GM18519 (cell line): ENCODE measurements at regions not wholly inside any gene's neighbourhood (a gene's known extent, or its start where the extent isn't known, plus 50 kb on each side); places are given as distances from the start of the nearest gene placed in this dataset.

ENCODE experiments used
- ATAC-seq: cut with Tn5 transposase; IDR thresholded peaks from one replicate; pipeline ENCODE4 v1.9.1; 2021; ENCODE audit warnings: mild to moderate bottlenecking, moderate library complexity; ENCODE audit not compliant: unreplicated experiment, low FRiP score

DNA sequence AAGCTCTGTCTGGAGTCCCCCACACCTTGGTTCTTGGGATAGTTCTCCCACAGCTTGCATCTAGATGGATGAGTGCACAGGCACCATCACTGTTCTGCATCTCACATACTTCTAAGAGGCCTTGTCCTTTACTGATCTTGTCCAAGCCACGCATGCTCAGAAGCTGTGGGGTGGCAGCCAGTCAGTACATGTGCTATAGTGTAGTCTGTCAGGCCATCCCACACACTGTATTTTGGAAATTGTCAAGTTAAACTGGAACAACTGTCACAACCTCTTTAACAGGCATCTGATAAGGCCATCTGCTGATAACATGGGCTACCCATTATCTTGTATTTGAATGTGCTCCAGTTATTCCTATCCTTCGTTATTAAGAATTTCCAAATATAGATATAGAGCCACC, 296.5 kb upstream of the AZI2 start:
- ATAC-seq, result no peak

DNA sequence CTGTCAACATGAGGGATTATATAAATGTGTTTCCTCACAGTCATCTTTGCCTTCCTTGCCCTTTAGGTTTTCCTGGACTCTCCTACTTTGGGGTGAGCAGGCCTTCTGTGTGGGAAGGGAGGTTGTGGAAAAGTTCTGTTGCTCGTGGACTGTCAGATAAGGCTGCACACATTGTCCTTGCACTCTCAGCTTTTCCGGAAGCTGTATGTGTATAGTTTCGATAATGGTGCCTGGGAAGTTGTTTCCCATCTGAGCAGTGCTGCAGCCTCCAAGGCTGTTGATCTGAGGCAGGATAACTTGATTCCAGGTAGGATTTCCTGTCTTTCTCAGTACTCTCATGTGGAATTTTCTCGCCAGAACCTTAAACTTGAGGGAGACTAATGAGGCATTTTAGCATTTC, 297.8 kb upstream of the AZI2 start:
- ATAC-seq, result no peak

DNA sequence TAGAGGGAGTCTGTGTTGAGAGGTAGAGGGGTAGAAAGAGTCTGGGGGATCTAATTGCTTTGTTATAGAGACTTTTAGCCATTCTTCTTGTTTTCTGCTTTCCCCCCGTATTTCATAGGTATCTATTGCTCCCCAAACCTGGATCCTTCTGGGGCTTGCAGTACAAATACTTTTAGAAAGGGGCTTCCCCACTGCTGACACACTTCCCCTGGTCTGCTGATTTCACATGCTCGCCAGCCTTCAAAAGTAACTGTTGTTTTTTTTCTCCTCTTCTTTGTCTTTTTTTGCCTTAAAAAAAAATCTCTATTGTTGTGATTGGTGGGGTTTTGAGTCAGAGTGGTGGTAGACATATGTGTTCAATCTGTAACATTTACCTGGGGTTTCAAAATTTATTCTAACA, 300.6 kb upstream of the AZI2 start:
- ATAC-seq, result no peak

DNA sequence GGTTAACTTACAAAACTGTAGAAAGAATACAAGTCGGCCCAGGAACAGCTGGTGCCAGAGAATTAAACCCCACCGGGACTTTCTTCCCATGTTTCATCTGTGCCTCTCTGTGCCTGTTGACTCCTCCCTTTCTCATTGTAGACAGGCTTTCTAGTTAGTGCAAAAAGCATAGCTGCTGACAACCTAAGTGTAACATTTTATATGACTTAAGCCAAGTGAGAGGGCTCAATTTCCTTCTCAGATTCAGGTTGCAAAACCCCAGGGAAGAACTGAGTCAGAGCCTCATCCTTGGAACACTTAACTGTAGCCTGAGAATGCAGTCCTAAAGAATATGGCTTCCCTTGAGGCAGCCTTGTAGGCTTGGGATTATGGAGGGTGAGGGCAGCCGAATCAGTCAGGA, 302.5 kb upstream of the AZI2 start:
- ATAC-seq, result no peak

DNA sequence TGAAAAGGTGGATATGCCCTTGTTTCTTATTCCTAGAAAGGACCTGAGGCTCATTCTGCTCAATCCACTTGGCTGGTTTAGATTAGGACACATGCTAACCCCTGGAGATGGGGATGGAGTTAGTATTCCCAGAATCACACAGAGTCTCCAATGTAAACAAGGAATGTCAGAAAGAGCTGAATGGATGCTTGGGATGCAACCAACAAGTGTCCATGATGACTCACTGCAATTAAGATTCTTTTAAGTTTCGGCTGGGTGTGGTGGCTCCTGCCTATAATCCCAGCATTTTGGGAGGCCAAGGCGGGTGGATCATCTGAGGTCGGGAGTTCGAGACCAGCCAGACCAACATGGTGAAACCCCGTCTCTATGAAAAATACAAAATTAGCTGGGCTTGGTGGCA, 315.5 kb upstream of the AZI2 start:
- ATAC-seq, result no peak

DNA sequence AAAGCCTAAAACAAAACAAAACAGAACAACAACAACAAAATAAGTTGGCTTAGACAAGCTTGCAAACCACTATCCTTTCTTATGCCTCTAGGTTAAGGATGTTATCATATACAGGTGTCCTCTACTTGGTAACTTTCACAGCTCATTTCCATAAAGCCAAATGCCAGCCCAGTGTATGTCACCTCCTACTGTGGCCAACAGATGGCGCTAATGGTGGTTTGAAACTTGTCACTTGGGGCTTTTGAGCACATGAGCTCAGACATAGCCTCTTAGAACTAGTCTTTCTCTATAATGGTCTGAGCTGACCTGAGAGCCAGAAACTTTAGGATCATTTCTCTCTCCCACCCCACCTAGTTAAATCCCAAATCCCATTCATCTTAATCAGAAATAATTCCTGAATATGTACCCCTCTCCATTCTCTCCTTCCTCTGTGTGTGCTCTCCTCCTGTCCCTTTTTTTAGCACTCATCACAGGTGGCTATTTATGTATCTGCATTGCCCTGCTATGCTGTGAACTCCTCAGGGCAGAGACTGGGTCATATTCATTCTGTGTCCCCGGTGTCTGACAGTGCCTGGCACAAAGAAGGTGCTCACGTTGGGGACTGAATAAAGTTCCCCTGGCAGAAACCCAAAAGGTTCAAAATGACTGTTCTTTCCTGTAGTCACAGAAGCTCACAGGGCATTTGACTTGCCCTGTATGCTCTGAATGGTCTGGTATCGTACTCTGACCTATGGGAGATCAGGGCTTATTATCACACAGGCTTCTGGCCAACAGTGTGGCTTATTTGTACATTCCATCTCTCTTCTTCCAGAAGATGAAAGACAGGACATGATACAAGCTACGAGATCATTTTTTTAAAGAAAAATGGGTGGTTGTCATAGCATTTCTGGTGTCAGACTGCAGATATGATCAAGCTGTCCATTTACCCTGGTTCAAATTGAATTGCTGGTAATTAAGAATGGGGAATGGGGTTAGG, 319.3 kb upstream of the AZI2 start:
- peak; percentile 94 for ATAC-seq

DNA sequence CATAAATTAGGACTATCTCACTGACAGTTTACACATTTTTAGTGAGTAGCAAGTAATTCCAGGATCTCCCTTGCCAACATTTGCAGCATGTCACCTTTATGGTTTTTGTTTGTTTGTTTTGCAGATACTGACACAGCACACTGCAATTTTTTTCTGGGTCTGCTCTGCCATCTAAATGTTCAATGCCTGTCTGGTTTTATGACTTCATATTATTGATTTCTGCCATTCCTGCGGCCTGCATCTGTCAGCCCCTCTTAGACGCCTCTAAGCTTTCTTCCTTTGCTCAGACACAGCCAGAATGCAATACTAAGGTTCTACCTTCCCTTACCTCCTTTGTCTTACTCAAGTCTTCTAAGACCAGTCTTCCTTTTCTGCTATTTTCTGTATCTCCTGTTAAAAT, 321.2 kb upstream of the AZI2 start:
- no peak for ATAC-seq

DNA sequence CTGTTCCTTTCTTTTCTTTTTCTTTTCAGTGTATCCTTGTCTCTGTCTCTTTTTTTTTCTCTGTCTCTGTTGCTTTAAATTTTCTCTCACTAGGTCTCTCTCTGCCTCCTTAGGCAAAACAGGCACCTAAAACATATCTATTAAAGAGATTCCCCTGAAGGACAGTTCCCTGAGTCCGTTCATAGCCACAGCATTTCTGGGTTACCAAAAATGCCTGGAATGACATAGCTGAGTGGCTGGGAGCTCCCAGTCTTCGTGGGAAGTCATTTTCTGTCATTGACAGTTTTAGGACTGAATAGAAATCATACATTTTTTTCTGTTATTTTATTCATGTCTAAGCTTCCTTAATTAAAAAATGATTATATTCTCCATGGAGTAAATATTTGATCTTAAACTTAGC, 323.8 kb upstream of the AZI2 start:
- ATAC-seq, result no peak

DNA sequence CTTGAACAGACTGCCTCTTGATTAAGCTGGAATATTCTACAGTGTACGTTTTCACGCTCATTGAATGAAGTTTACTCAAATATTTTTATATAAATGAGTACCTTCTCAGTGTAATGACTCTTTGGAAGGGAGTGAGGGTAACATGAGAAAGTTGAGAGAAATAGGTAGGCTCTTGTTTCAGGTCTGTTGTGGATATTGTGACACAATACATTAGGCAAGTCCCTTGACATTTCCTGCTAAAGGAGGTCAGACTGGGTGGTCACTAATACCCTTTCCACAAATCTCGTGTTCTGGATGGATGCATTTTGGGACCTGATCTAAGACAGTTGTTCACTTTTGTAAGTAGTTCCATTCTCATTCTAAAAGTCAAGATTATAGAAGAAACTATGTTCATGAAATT, 324.8 kb upstream of the AZI2 start:
- ATAC-seq, result no peak

DNA sequence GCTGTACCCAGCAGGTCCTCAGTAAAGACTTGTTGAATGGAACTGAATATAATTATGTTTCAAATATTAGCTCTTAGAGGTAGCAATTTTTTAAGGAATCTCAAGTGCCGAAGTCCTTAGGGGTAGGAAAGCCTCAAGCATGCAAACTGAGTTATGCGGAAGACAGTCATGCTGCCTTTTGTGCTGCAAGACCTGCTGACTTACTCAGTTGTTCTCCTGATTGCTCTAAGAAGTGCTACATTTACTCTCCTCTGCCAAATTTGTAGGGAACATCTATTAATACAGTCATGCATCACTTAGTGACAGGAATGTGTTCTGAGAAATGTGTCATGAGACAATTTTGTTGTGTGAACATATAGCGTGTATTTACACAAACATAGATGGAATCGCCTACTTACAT, 325.6 kb upstream of the AZI2 start:
- no peak for ATAC-seq

DNA sequence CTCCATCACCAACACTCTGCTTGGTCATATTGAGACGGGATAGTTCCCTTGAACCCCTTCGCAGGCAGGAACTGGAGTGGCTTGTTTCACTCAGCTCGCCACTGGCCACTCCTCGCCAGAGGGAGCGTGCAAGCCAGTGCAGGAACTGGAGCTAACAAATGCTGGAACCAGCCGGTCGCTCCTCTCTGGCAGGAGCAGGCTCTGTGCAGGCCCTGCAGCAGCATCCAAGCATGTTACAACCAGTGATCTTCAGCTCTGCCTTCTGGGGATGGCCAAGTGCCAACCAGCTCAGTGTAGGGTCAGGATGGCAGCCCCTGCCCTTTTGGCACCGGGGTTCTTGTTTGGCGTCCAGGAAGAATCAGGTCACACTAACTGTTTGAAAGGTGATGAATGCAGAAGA, 329.0 kb upstream of the AZI2 start:
- no peak for ATAC-seq

DNA sequence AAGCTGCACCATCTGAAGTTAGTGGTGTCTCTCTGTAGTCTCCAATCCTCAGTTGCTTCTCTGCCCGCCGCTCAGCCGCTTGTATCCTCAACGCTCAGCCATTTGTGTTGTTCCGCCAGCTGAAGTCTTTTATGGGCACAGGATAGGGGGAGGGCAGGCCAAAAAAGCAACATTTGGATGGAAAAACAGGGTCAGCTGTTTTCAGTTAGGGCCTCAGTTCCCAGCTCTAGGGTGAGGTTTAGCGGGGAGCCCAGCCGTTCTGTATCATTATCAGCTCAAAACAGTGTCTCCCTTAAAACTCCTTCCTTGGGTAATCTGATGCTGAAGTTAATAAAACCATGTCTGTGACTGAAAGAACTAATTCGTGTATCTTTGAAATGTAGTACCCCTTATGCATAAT, 329.5 kb upstream of the AZI2 start:
- no peak for ATAC-seq

DNA sequence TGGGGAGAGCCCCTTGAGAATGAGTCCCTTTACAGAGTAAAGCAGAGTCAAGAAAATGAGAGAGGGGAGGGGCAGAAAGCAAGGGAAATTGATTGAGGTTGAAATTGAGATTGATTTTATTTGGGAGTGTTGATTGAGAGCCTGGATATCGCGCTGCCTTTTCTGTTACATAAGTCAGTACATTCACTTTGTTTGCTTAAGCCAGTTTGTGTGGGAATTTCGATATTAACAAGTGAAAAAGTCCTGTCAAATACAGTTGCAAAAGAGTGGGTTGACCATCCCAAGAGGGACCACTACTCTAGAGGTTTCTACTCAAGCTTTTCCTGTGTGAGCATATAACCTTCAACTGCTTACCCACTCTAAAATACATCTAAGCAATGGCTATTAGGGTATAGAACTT, 331.4 kb upstream of the AZI2 start:
- no peak for ATAC-seq

DNA sequence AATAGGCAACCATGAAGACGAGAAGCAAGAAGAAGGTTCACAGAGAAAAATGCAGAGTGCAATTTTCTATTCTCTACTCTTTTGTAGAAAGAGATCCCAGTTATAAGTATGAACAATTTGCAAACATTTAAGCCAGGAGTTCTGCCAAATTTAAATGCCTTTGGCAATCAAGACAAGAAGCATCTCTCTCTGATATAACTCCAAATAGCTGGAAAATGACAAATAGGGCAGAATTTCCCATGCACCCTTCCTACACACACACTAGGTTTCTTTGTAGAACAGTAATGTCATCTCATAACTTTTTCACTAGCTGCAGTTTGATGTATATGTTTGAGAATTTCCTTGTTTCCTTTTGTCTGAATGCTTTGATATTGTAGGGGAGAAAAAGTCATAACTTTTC, 333.5 kb upstream of the AZI2 start:
- ATAC-seq, result no peak

DNA sequence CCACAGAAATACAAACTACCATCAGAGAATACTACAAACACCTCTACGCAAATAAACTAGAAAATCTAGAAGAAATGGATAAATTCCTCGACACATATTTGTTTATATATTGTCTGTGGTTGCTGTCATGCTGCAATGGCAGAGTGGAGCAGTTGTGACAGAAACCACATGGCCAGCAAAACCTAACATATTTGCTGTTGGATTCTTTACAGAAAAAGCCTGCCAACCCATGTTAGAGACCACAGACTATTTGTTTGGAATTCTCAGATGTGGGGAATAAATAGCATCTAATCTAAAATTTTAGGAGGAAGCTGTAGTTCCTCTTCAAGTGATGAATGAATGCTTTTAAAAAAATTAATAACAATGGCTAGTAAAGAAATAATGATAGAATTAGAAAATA, 341.6 kb upstream of the AZI2 start:
- no peak for ATAC-seq

DNA sequence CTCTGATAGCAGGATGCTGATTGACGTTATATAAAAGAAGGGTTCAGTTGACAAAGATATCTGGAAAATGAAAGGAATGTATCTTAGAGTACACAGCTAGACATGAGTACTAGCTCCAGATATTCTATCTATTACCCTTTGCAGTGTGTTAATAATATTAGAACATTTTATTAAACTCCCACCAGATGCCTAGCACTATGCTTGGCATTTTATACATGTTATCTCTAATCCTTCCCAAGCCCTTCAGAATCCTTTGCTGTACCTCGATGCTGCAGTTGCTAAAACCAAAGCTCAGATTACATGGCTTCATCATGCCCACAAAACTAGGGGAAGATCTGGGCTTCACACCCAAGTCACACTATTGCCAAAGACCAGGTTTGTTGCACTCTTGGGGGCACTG, 350.1 kb upstream of the AZI2 start:
- ATAC-seq, result no peak

DNA sequence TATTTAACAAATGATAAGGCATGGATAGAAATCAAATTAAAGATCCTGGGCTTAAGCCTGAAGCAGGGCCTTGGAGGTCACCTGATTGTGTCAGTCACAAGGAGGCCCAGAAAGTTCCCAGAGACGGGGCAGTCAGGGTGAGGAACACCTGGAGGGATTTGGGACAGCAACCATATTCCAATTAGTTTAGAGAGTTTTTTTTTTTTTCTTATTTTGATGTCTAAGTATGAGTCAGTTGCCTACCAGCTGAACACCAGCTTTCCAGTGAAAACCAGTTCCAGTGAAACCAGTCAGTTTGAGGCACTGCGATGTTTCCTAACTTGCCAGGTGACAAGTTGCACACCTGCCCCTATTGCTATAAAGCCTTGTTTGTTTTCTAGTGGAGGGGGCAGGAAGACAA, 350.7 kb upstream of the AZI2 start:
- no peak for ATAC-seq

DNA sequence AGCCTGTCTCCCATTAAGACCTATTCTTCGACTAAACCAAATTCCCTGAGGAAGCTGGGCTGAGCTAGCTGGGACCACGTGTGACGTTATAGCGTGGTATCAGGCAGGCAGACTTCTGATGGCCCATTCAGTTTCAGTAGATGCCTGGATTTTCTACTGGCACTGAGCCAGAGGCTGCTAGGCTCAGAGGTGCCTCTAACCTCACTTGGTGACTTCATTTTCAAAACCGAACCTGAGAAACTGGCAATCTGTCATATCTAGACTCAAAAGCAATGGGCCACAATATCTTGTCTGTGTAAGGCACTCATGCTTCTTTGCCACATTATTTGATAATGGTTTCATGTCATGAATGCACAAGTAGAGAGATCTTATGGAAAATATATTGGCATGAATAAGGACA, 352.1 kb upstream of the AZI2 start:
- ATAC-seq, result no peak

DNA sequence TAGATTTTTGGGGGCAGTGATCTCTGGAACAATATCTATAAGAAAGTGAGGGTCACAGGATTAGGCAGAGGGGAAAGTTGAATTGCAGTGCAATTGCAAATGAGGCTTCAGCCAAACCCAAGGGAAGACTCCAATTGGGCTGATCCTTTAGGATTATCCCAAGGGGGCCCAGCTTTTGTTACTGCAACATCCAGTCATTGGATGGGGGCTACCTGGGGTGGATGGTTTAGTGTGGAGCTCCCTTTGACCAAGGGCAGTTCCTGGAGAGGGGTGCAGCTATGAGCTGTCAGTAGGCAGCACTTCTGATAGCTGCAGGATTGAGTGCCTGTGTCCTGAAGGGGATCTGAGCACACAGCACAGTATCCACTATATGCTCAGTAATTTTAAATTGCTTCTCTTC, 355.2 kb upstream of the AZI2 start:
- ATAC-seq, result no peak

DNA sequence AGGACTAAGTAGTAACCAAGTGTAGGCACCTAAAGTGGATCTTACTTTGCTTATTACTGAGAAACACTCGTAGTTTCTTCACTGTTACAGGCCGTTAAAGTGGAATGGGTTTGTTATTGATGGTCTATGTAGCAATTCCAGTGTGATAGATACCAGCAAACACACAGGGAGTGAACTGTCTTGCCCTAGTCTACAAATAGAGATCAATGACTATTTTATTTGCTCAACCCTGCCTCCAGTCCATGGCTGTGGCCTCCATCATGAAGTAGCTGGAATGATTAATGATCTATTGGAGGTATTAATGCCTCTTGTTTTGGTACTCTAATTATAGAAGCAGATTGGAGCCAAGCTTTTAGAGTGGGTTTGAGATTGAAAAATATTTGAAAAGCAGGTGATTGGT, 362.7 kb upstream of the AZI2 start:
- no peak for ATAC-seq

DNA sequence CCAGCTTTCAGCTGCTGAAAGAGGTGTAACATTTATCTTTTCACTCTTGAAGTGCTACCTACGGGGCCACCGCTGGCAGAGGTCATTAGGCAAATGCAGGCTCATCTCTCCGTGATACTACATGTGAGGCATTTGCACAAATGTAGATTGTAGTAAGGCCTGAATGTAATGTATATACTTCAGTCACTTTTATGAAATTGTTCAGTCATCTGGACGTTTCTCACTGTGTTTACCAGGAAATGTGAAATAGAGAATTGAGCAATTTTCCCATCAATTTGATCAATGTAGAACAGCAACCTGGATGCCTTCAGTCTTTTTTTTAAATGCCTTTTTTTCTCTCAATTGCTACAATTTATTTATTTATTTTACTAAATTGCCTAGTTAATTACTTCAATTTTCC, 368.3 kb upstream of the AZI2 start:
- no peak for ATAC-seq

DNA sequence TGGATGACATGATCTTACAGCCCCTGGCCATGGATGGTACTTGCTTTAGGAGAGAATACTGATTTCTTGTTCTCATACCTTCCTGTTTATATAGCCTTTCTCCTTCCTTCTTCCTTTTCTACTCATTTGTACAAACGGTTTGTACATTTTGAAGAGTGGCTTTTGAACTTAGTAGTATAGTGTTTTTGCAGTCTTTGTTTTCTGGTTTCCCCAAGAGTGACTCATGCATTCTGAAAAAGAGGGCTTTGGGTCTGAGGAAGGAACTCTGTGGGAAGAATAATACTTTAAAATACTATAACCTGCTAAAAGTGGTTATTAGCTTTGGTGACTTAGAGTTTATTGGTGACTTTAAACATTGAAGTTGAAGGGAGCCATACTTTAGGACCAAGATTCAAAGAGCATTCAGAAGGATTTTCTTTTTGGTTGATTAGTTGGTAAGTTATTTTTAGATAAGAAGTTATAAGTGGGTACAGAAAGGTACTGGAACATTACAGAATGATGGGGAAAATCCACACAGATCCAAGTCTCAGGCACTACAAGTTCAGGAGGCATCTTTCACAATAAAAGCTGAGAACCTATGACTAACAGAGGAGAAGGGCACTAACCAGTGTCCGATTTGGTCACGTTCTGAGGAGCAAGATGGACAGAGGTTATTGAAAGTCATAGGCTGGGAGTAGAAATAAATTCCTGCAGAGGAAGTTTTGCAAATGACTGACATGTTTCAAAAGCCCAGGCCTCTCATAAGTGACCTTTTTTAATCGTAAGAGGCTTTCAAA, 369.6 kb upstream of the AZI2 start:
- ATAC-seq, result no peak
